Gastrocnemius medialis (tissue), 4 donors: ENCODE measurements at regions not wholly inside any gene's neighbourhood (a gene's known extent, or its start where the extent isn't known, plus 50 kb on each side); places are given as distances from the start of the nearest gene placed in this dataset.
"Not testable (repeated sequence)": the region's sequence is repeated elsewhere in the genome, so short reads cannot be mapped to it uniquely, and the experiment has no call there.

Experiments
- CTCF ChIP-seq, 5 experiments: fragments of 450-650 bp in 3 of 5; fragments of 200-600 bp in 2 of 5; sonication (generic) in 2 of 5; IDR thresholded peaks in 4 of 5; conservative IDR thresholded peaks in 1 of 5; 1 replicate in 4 of 5; 2 replicates in 1 of 5; pipeline ENCODE4 v1.5.1; 2016 to 2019; ENCODE audit warnings: antibody characterized with exemption in 5 of 5, mild to moderate bottlenecking in 3 of 5, moderate library complexity in 3 of 5
- POLR2A ChIP-seq, 2 donors: fragments of 450-650 bp; IDR thresholded peaks; one replicate each; pipeline ENCODE4 v1.6.1; 2017; ENCODE audit warnings: antibody characterized with exemption in 2 of 2, mild to moderate bottlenecking in 2 of 2, moderate library complexity in 2 of 2

- not testable (repeated sequence) for TF ChIP-seq CTCF (IDR thresholded peaks at IDR 0.05 in 4 of 5, conservative IDR thresholded peaks at IDR 0.05 in 1 of 5); POLR2A (IDR thresholded peaks at IDR 0.05)
Measured at GRCh38 chr10:34010228-34010627, 675.8 kb upstream of the NRP1 start.
